ENCODE measurements at regions not wholly inside any gene's neighbourhood (a gene's known extent, or its start where the extent isn't known, plus 50 kb on each side); places are given as distances from the start of the nearest gene placed in this dataset.

GRCh38 chr2:156099382-156099781 lies 233.1 kb downstream of the NR4A2 start:
- H3K27ac ChIP-seq (ENCODE audit: low read depth, low read length) = no peak overlapping the region
- H3K79me1 ChIP-seq (ENCODE audit: low read length) = no peaks in the 10 kb centered on the region
- H2BK12ac ChIP-seq (ENCODE audit: low read length) = no peak overlapping the region
- no peaks in the 10 kb centered on the region for H3K36me3 ChIP-seq (ENCODE audit: control insufficient read depth in 1 of 2, insufficient read depth in 2 of 2, low read length in 2 of 2)
- H3K18ac ChIP-seq (ENCODE audit: low read length) = no peak overlapping the region
- no peak overlapping the region for H3K4me3 ChIP-seq (ENCODE audit: low read depth, low read length)
- no peak overlapping the region for H2BK5ac ChIP-seq (ENCODE audit: low read depth, low read length, poor library complexity)
- H3K14ac ChIP-seq (ENCODE audit: low read length) = no peak overlapping the region
- H3K79me2 ChIP-seq (ENCODE audit: control insufficient read depth, insufficient read depth, low read length, poor library complexity) = no peaks in the 10 kb centered on the region
- no peak overlapping the region for H3K4me2 ChIP-seq (ENCODE audit: low read length)
- H3K4ac ChIP-seq (ENCODE audit: low read depth, low read length) = no peak overlapping the region
- no peak overlapping the region for H2AK5ac ChIP-seq (ENCODE audit: low read length)
- no peak overlapping the region for H4K91ac ChIP-seq (ENCODE audit: low read depth, low read length)
- no peaks in the 10 kb centered on the region for H3K27me3 ChIP-seq (ENCODE audit: insufficient read depth, low read length)
- H3K4me1 ChIP-seq (ENCODE audit: control insufficient read depth in 1 of 2, insufficient read depth in 2 of 2, low read length in 2 of 2) = no peaks in the 10 kb centered on the region
- DNase-seq = no peak
- no peak overlapping the region for H3K23ac ChIP-seq (ENCODE audit: low read length)
- H4K8ac ChIP-seq (ENCODE audit: low read depth, low read length) = no peak overlapping the region
- no peak overlapping the region for H3K9ac ChIP-seq (ENCODE audit: low read length)
- no peaks in the 10 kb centered on the region for H3K9me3 ChIP-seq (ENCODE audit: insufficient read depth, low read depth, low read length)
- WGBS (ENCODE audit: extremely low coverage, insufficient coverage, insufficient read length) = no CpG with 5 or more reads among the region's 1 CpG
- no peak overlapping the region for H2AFZ ChIP-seq (ENCODE audit: insufficient read depth, low read length, poor library complexity)
- H4K12ac ChIP-seq (ENCODE audit: low read depth, low read length) = no peak overlapping the region
- no peak overlapping the region for H2BK120ac ChIP-seq (ENCODE audit: insufficient read depth, low read length, poor library complexity)

GRCh38 chr2:156098506-156098905 lies 234.0 kb downstream of the NR4A2 start:
- Histone ChIP-seq H3K18ac (ENCODE audit: low read length) (no peak overlapping the region), H3K27me3 (ENCODE audit: insufficient read depth, low read length) (no peaks in the 10 kb centered on the region), H3K14ac (ENCODE audit: low read length) (no peak overlapping the region), H2BK120ac (ENCODE audit: insufficient read depth, low read length, poor library complexity) (no peak overlapping the region), H3K4me3 (ENCODE audit: low read depth, low read length) (no peak overlapping the region), H4K12ac (ENCODE audit: low read depth, low read length) (no peak overlapping the region), H3K27ac (ENCODE audit: low read depth, low read length) (no peak overlapping the region), H2AK5ac (ENCODE audit: low read length) (no peak overlapping the region), H3K79me1 (ENCODE audit: low read length) (no peaks in the 10 kb centered on the region), H4K8ac (ENCODE audit: low read depth, low read length) (no peak overlapping the region), H2AFZ (ENCODE audit: insufficient read depth, low read length, poor library complexity) (no peak overlapping the region), H3K79me2 (ENCODE audit: control insufficient read depth, insufficient read depth, low read length, poor library complexity) (no peaks in the 10 kb centered on the region), H3K4ac (ENCODE audit: low read depth, low read length) (no peak overlapping the region), H2BK12ac (ENCODE audit: low read length) (no peak overlapping the region), H3K9me3 (ENCODE audit: insufficient read depth, low read depth, low read length) (no peaks in the 10 kb centered on the region), H3K36me3 (ENCODE audit: control insufficient read depth in 1 of 2, insufficient read depth in 2 of 2, low read length in 2 of 2) (no peaks in the 10 kb centered on the region), H4K91ac (ENCODE audit: low read depth, low read length) (no peak overlapping the region), H3K9ac (ENCODE audit: low read length) (no peak overlapping the region), H3K4me1 (ENCODE audit: control insufficient read depth in 1 of 2, insufficient read depth in 2 of 2, low read length in 2 of 2) (no peaks in the 10 kb centered on the region), H3K4me2 (ENCODE audit: low read length) (no peak overlapping the region), H2BK5ac (ENCODE audit: low read depth, low read length, poor library complexity) (no peak overlapping the region), H3K23ac (ENCODE audit: low read length) (no peak overlapping the region)
- WGBS (ENCODE audit: extremely low coverage, insufficient coverage, insufficient read length) = no CpG with 5 or more reads among the region's 2 CpGs
- DNase-seq = no peak

GRCh38 chr2:156088587-156088986 lies 243.9 kb downstream of the NR4A2 start:
- Histone ChIP-seq H2BK5ac (ENCODE audit: low read depth, low read length, poor library complexity) (no peak overlapping the region), H3K27me3 (ENCODE audit: insufficient read depth, low read length) (no peaks in the 10 kb centered on the region), H3K4me3 (ENCODE audit: low read depth, low read length) (no peak overlapping the region), H3K4ac (ENCODE audit: low read depth, low read length) (no peak overlapping the region), H3K18ac (ENCODE audit: low read length) (no peak overlapping the region), H3K79me2 (ENCODE audit: control insufficient read depth, insufficient read depth, low read length, poor library complexity) (no peaks in the 10 kb centered on the region), H3K9ac (ENCODE audit: low read length) (no peak overlapping the region), H4K91ac (ENCODE audit: low read depth, low read length) (no peak overlapping the region), H3K4me1 (ENCODE audit: control insufficient read depth in 1 of 2, insufficient read depth in 2 of 2, low read length in 2 of 2) (peaks cover 6 to 9% of the 10 kb centered on the region in 2 experiments), H3K9me3 (ENCODE audit: insufficient read depth, low read depth, low read length) (no peaks in the 10 kb centered on the region), H3K36me3 (ENCODE audit: control insufficient read depth in 1 of 2, insufficient read depth in 2 of 2, low read length in 2 of 2) (no peaks in the 10 kb centered on the region), H2BK12ac (ENCODE audit: low read length) (no peak overlapping the region), H2AK5ac (ENCODE audit: low read length) (no peak overlapping the region), H4K12ac (ENCODE audit: low read depth, low read length) (no peak overlapping the region), H3K79me1 (ENCODE audit: low read length) (peaks cover 7% of the 10 kb centered on the region), H3K4me2 (ENCODE audit: low read length) (no peak overlapping the region), H4K8ac (ENCODE audit: low read depth, low read length) (no peak overlapping the region), H3K27ac (ENCODE audit: low read depth, low read length) (no peak overlapping the region), H3K14ac (ENCODE audit: low read length) (no peak overlapping the region), H2BK120ac (ENCODE audit: insufficient read depth, low read length, poor library complexity) (no peak overlapping the region), H3K23ac (ENCODE audit: low read length) (no peak overlapping the region), H2AFZ (ENCODE audit: insufficient read depth, low read length, poor library complexity) (no peak overlapping the region)
- whole genome bisulfite sequencing (ENCODE audit: extremely low coverage, insufficient coverage, insufficient read length) = no CpG with 5 or more reads among the region's 5 CpGs
- DNase-seq = peak in 1 of 2 donors; percentile 4

GRCh38 chr2:156087875-156088274 lies 244.6 kb downstream of the NR4A2 start:
- Histone ChIP-seq H3K4me2 (ENCODE audit: low read length) (no peak overlapping the region), H2AK5ac (ENCODE audit: low read length) (no peak overlapping the region), H4K12ac (ENCODE audit: low read depth, low read length) (no peak overlapping the region), H3K4me1 (ENCODE audit: control insufficient read depth in 1 of 2, insufficient read depth in 2 of 2, low read length in 2 of 2) (peaks cover 9 to 10% of the 10 kb centered on the region in 2 experiments), H3K14ac (ENCODE audit: low read length) (no peak overlapping the region), H3K27me3 (ENCODE audit: insufficient read depth, low read length) (no peaks in the 10 kb centered on the region), H2AFZ (ENCODE audit: insufficient read depth, low read length, poor library complexity) (no peak overlapping the region), H2BK120ac (ENCODE audit: insufficient read depth, low read length, poor library complexity) (no peak overlapping the region), H3K36me3 (ENCODE audit: control insufficient read depth in 1 of 2, insufficient read depth in 2 of 2, low read length in 2 of 2) (no peaks in the 10 kb centered on the region), H3K4ac (ENCODE audit: low read depth, low read length) (no peak overlapping the region), H3K27ac (ENCODE audit: low read depth, low read length) (no peak overlapping the region), H2BK5ac (ENCODE audit: low read depth, low read length, poor library complexity) (no peak overlapping the region), H3K4me3 (ENCODE audit: low read depth, low read length) (no peak overlapping the region), H3K79me1 (ENCODE audit: low read length) (peaks cover 13% of the 10 kb centered on the region), H3K9ac (ENCODE audit: low read length) (no peak overlapping the region), H3K23ac (ENCODE audit: low read length) (no peak overlapping the region), H2BK12ac (ENCODE audit: low read length) (no peak overlapping the region), H4K91ac (ENCODE audit: low read depth, low read length) (no peak overlapping the region), H3K79me2 (ENCODE audit: control insufficient read depth, insufficient read depth, low read length, poor library complexity) (no peaks in the 10 kb centered on the region), H3K18ac (ENCODE audit: low read length) (no peak overlapping the region), H4K8ac (ENCODE audit: low read depth, low read length) (no peak overlapping the region), H3K9me3 (ENCODE audit: insufficient read depth, low read depth, low read length) (no peaks in the 10 kb centered on the region)
- DNase-seq = no peak
- WGBS (ENCODE audit: extremely low coverage, insufficient coverage, insufficient read length) = no CpG with 5 or more reads among the region's 2 CpGs
